Right lobe of liver (tissue), 4 donors: ENCODE measurements at regions not wholly inside any gene's neighbourhood (a gene's known extent, or its start where the extent isn't known, plus 50 kb on each side); places are given as distances from the start of the nearest gene placed in this dataset.

Experiments
- CTCF ChIP-seq, 4 donors: fragments of 200-600 bp in 3 of 4; fragments of 450-650 bp in 1 of 4; IDR thresholded peaks; one replicate each; pipeline versions ENCODE4 v1.5.1 to v1.8.0; 2016 to 2022; ENCODE audit warnings: antibody characterized with exemption in 4 of 4, mild to moderate bottlenecking in 2 of 4
- POLR2A ChIP-seq: fragments of 450-650 bp; IDR thresholded peaks from one replicate; pipeline ENCODE4 v1.6.1; 2017; ENCODE audit warnings: antibody characterized with exemption, mild to moderate bottlenecking
- donor health status: DM: no; HTN: no; CAD: no.
- donor health status: DM: no; HTN: no; CAD: no.
- donor health status: DM: no; HTN: yes; CAD: no.

GRCh38 chr6:78390066-78390465 lies 477.3 kb upstream of the IRAK1BP1 start:
- TF ChIP-seq CTCF (IDR thresholded peaks at IDR 0.05) (no peak), POLR2A (no peak)
